CD14-positive monocyte (primary cell): ENCODE measurements at regions not wholly inside any gene's neighbourhood (a gene's known extent, or its start where the extent isn't known, plus 50 kb on each side); places are given as distances from the start of the nearest gene placed in this dataset.

Experiments
- DNase-seq, 3 donors: peaks; one replicate each; pipeline ENCODE4 v3.0.0-alpha.2; 2011 to 2022
- H2AFZ ChIP-seq: 2 replicates; pipeline ENCODE4 v1.6.0; 2012; ENCODE audit warnings: mild to moderate bottlenecking, low read depth, low read length, inconsistent platforms; ENCODE audit not compliant: insufficient read depth, poor library complexity, severe bottlenecking
- H3K27ac ChIP-seq, 2 donors: 1 replicate in 1 of 2; 2 replicates in 1 of 2; pipeline ENCODE4 v1.5.1; 2012 to 2013; ENCODE audit warnings: low read length in 2 of 2, control low read depth in 1 of 2, inconsistent platforms in 1 of 2, low read depth in 1 of 2, mild to moderate bottlenecking in 1 of 2
- H3K27me3 ChIP-seq, 2 donors: one replicate each; pipeline versions ENCODE4 v1.6.0 to v1.6.1; 2011 to 2013; ENCODE audit warnings: low read length in 2 of 2; ENCODE audit not compliant: control insufficient read depth in 2 of 2, insufficient read depth in 2 of 2
- H3K36me3 ChIP-seq, 2 donors: replicated peaks in 1 of 2; 1 replicate in 1 of 2; 2 replicates in 1 of 2; pipeline versions ENCODE4 v1.5.1 to v1.6.1; 2012 to 2013; ENCODE audit warnings: low read length in 2 of 2, control low read depth in 1 of 2, inconsistent platforms in 1 of 2, mild to moderate bottlenecking in 1 of 2; ENCODE audit not compliant: insufficient read depth in 2 of 2, control insufficient read depth in 1 of 2
- H3K4me1 ChIP-seq, 2 donors: 1 replicate in 1 of 2; 2 replicates in 1 of 2; pipeline versions ENCODE4 v1.5.1 to v1.6.1; 2012 to 2013; ENCODE audit warnings: low read length in 2 of 2, control low read depth in 1 of 2, inconsistent platforms in 1 of 2, mild to moderate bottlenecking in 1 of 2, moderate library complexity in 1 of 2; ENCODE audit not compliant: insufficient read depth in 2 of 2, control insufficient read depth in 1 of 2
- H3K4me2 ChIP-seq: replicated peaks from 2 replicates; pipeline ENCODE3; 2012; ENCODE audit warnings: low read length, moderate library complexity, mild to moderate bottlenecking; ENCODE audit not compliant: poor library complexity, severe bottlenecking; ENCODE audit errors: extremely low read depth
- H3K4me3 ChIP-seq, 3 experiments: fragments of 200-600 bp in 1 of 3; sonication (generic) in 1 of 3; replicated peaks in 1 of 3; 1 replicate in 2 of 3; 2 replicates in 1 of 3; pipeline ENCODE4 v1.5.1; 2011 to 2013; ENCODE audit warnings: low read length in 3 of 3, mild to moderate bottlenecking in 3 of 3, control low read depth in 2 of 3, low read depth in 2 of 3, inconsistent platforms in 1 of 3, moderate library complexity in 1 of 3
- H3K79me2 ChIP-seq: 2 replicates; pipeline ENCODE4 v1.6.0; 2012; ENCODE audit warnings: mild to moderate bottlenecking, control low read depth, inconsistent platforms, low read length, moderate library complexity; ENCODE audit not compliant: insufficient read depth
- H3K9ac ChIP-seq: 2 replicates; pipeline ENCODE4 v1.6.0; 2017; ENCODE audit warnings: low read length, mild to moderate bottlenecking; ENCODE audit not compliant: insufficient read depth, poor library complexity, severe bottlenecking
- H3K9me3 ChIP-seq, 2 donors: replicated peaks in 1 of 2; 1 replicate in 1 of 2; 2 replicates in 1 of 2; pipeline versions ENCODE4 v1.5.1 to v1.6.1; 2012 to 2013; ENCODE audit warnings: low read length in 2 of 2, control low read depth in 1 of 2; ENCODE audit not compliant: control insufficient read depth in 1 of 2, insufficient read depth in 1 of 2
- H4K20me1 ChIP-seq: 2 replicates; pipeline ENCODE4 v1.6.0; 2012; ENCODE audit warnings: mild to moderate bottlenecking, low read length, control low read depth, moderate library complexity; ENCODE audit not compliant: insufficient read depth
- H3K27ac Mint-ChIP-seq, 7 donors: one replicate each; pipeline ENCODE4 v1.8.0; 2020; ENCODE audit warnings: mild to moderate bottlenecking in 7 of 7, mixed read lengths in 7 of 7, moderate library complexity in 6 of 7, inconsistent platforms in 2 of 7
- H3K27me3 Mint-ChIP-seq, 3 donors: one replicate each; pipeline ENCODE4 v1.8.0; 2021 to 2022; ENCODE audit warnings: low read depth in 3 of 3, mild to moderate bottlenecking in 3 of 3, mixed read lengths in 3 of 3, moderate library complexity in 3 of 3, inconsistent platforms in 1 of 3
- H3K36me3 Mint-ChIP-seq, 2 donors: one replicate each; pipeline ENCODE4 v1.8.0; 2020; ENCODE audit warnings: mixed read lengths in 2 of 2, inconsistent platforms in 1 of 2, mild to moderate bottlenecking in 1 of 2
- H3K4me1 Mint-ChIP-seq: one replicate; pipeline ENCODE4 v1.8.0; 2020; ENCODE audit warnings: mild to moderate bottlenecking, mixed read lengths
- H3K4me3 Mint-ChIP-seq, 2 donors: one replicate each; pipeline ENCODE4 v1.8.0; 2020; ENCODE audit warnings: mild to moderate bottlenecking in 2 of 2, mixed read lengths in 2 of 2, moderate library complexity in 1 of 2
- H3K9me3 Mint-ChIP-seq, 7 donors: one replicate each; pipeline ENCODE4 v1.8.0; 2020 to 2022; ENCODE audit warnings: mixed read lengths in 7 of 7, mild to moderate bottlenecking in 6 of 7, moderate library complexity in 6 of 7, inconsistent platforms in 2 of 7
- CTCF ChIP-seq: fragments of 200-600 bp; IDR thresholded peaks from one replicate; pipeline ENCODE4 v1.8.0; 2022; ENCODE audit warnings: antibody characterized with exemption, mild to moderate bottlenecking
- WGBS: methylation state at CpG from one replicate; pipeline ENCODE4 v1.1.5; 2013; ENCODE audit warnings: missing lambda C conversion rate; ENCODE audit not compliant: insufficient coverage; 5-methylcytosine and 5-hydroxymethylcytosine counted together
- intact Hi-C, 2 donors: fragments of 100-400 bp; cut with micrococcal nuclease; formaldehyde crosslinking; loops; one replicate each; pipeline versions ENCODE4 v1.15.0 to v1.15.1; 2023

- Histone ChIP-seq H3K9ac (no peak overlapping the region), H3K4me1 (peaks cover 3 to 6% of the 10 kb centered on the region in 2 donors), H3K27me3 (peaks cover 0 to 10% of the 10 kb centered on the region in 2 donors), H3K9me3 (no peaks in the 10 kb centered on the region), H3K27ac (no peak overlapping the region), H3K4me2 (no peak overlapping the region), H3K79me2 (no peaks in the 10 kb centered on the region), H3K4me3 (no peak overlapping the region), H3K36me3 (no peaks in the 10 kb centered on the region), H2AFZ (no peak overlapping the region), H4K20me1 (no peaks in the 10 kb centered on the region)
- peaks cover 6% of the 10 kb centered on the region for H3K4me1 Mint-ChIP-seq
- no peak overlapping the region for H3K27ac Mint-ChIP-seq
- no peaks in the 10 kb centered on the region for H3K9me3 Mint-ChIP-seq
- peaks cover 8 to 16% (median 10%) of the 10 kb centered on the region in 3 donors for H3K27me3 Mint-ChIP-seq
- intact Hi-C loops = no loop called here
- DNase-seq = no peak
- WGBS = no CpG with 5 or more reads among the region's 2 CpGs
- no peaks in the 10 kb centered on the region for H3K36me3 Mint-ChIP-seq
- no peak overlapping the region for H3K4me3 Mint-ChIP-seq
- TF ChIP-seq CTCF = no peak
Measured at GRCh38 chr15:98530570-98530969, 117.8 kb upstream of the IGF1R start.

- Histone ChIP-seq H3K9me3 (no peaks in the 10 kb centered on the region), H3K4me1 (no peaks in the 10 kb centered on the region), H3K4me3 (no peak overlapping the region), H3K27ac (no peak overlapping the region), H3K79me2 (no peaks in the 10 kb centered on the region), H2AFZ (no peak overlapping the region), H3K4me2 (no peak overlapping the region), H3K36me3 (no peaks in the 10 kb centered on the region), H4K20me1 (no peaks in the 10 kb centered on the region), H3K27me3 (peaks cover 0 to 10% of the 10 kb centered on the region in 2 donors), H3K9ac (no peak overlapping the region)
- Mint-ChIP-seq H3K36me3 (no peaks in the 10 kb centered on the region), H3K27ac (peak overlapping the region in 1 of 7 donors; percentile 82), H3K4me1 (no peaks in the 10 kb centered on the region), H3K4me3 (no peak overlapping the region), H3K27me3 (peaks cover 6 to 16% (median 12%) of the 10 kb centered on the region in 3 donors), H3K9me3 (no peaks in the 10 kb centered on the region)
- no peak for DNase-seq
- no CpG with 5 or more reads among the region's 2 CpGs for WGBS
- intact Hi-C loops = no loop called here
- no peak for TF ChIP-seq CTCF
Measured at GRCh38 chr15:98532063-98532462, 116.3 kb upstream of the IGF1R start.
